ENCODE measurements at regions not wholly inside any gene's neighbourhood (a gene's known extent, or its start where the extent isn't known, plus 50 kb on each side); places are given as distances from the start of the nearest gene placed in this dataset.

DNA sequence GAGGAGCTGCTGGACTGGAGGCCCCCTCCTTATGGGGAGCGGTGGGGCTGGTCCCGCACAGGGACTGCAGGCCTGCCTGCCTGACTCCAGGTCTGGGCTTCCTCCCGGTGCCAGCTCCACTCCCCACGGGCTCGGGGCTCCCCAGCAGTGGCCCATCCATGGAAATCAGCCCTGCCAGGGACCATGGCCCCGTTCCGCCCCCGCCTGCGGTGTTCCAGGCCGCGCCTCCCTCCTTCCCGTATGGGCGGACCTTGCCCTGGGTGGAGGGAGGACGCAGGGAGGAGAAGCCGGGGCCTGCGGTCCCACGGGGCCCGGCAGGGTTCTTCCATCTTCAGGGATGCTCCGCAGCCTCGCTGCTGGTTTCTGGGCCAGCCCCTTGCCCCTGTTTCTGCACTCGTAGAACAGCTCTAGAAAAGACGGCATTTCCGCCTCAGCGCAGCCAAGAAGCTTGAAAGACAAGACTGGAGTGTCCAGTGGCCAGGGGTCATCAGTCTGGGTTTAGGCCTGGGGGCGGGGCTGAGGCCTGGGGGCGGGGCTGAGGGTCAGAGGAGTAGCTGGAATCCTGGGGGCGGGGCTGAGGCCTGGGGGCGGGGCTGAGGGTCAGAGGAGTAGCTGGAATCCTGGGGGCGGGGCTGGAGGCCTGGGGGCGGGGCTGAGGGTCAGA, 1330.6 kb downstream of the BRD1 start:
- Mint-ChIP-seq H3K27me3 (ENCODE audit: low read depth) (peaks cover 33% of the 10 kb centered on the region), H3K4me3 (no peak overlapping the region), H3K36me3 (ENCODE audit: low read depth) (no peaks in the 10 kb centered on the region), H3K27ac (no peak overlapping the region), H3K4me1 (peaks cover 15% of the 10 kb centered on the region), H3K9me3 (no peaks in the 10 kb centered on the region)
- TF ChIP-seq, protein P1, sequence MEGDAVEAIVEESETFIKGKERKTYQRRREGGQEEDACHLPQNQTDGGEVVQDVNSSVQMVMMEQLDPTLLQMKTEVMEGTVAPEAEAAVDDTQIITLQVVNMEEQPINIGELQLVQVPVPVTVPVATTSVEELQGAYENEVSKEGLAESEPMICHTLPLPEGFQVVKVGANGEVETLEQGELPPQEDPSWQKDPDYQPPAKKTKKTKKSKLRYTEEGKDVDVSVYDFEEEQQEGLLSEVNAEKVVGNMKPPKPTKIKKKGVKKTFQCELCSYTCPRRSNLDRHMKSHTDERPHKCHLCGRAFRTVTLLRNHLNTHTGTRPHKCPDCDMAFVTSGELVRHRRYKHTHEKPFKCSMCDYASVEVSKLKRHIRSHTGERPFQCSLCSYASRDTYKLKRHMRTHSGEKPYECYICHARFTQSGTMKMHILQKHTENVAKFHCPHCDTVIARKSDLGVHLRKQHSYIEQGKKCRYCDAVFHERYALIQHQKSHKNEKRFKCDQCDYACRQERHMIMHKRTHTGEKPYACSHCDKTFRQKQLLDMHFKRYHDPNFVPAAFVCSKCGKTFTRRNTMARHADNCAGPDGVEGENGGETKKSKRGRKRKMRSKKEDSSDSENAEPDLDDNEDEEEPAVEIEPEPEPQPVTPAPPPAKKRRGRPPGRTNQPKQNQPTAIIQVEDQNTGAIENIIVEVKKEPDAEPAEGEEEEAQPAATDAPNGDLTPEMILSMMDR (IDR thresholded peaks at IDR 0.05; ENCODE audit: unreplicated experiment in 3 of 3), result no peak

DNA sequence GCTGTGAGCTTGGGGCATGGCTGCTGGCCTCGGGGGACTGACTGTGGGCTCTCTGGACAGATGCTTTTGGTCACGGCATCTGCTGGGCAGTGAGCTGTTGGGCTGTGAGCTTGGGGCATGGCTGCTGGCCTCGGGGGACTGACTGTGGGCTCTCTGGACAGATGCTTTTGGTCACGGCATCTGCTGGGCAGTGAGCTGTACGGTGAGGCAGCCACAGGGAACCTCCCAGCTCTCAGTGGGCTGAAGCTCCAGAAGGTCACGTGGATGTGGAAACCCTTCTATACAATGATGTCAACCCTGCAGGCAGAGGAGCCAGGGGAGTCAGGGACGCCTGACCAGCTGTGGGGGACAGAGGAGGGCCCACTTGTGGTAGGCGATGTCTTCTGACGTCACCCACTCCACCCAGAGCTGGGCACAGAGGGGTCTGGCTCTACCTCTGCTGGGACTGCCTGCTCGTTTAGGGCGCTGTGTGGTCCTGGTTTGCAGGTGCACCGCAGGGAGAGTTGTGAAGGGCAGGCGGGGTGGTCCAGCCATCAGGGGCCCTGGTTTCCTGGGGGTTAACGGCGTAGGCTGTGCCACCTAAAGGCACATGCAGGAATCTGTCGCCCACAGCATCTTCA, 1331.3 kb downstream of the BRD1 start:
- H3K27me3 Mint-ChIP-seq (ENCODE audit: low read depth), result peaks cover 41% of the 10 kb centered on the region
- no peaks in the 10 kb centered on the region for H3K9me3 Mint-ChIP-seq
- H3K36me3 Mint-ChIP-seq (ENCODE audit: low read depth), result no peaks in the 10 kb centered on the region
- no peak overlapping the region for H3K27ac Mint-ChIP-seq
- TF ChIP-seq, protein P1 (IDR thresholded peaks at IDR 0.05; ENCODE audit: unreplicated experiment in 3 of 3), result no peak
- peaks cover 23% of the 10 kb centered on the region for H3K4me1 Mint-ChIP-seq
- no peak overlapping the region for H3K4me3 Mint-ChIP-seq

DNA sequence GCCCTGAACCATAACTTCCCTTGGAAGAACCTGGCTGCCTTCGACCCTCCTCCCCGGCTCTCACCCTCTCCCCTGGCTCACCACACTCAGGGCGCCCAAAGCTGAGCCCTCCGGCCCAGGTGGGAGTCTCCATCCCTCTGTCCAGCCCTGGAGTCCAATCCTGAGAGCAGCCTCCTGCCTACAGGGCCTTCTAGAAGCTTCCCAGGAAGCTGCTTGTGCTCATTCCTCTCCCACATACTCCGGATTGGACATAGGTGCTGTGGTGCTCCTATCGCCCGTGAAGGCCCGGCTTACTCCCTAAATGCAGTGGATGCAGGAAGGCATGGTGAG, 1332.0 kb downstream of the BRD1 start:
- Mint-ChIP-seq H3K9me3 (no peaks in the 10 kb centered on the region), H3K36me3 (ENCODE audit: low read depth) (no peaks in the 10 kb centered on the region), H3K27ac (no peak overlapping the region), H3K4me3 (no peak overlapping the region), H3K27me3 (ENCODE audit: low read depth) (peaks cover 47% of the 10 kb centered on the region), H3K4me1 (peaks cover 26% of the 10 kb centered on the region)
- TF ChIP-seq, protein P1 (IDR thresholded peaks at IDR 0.05; ENCODE audit: unreplicated experiment in 3 of 3), result no peak

DNA sequence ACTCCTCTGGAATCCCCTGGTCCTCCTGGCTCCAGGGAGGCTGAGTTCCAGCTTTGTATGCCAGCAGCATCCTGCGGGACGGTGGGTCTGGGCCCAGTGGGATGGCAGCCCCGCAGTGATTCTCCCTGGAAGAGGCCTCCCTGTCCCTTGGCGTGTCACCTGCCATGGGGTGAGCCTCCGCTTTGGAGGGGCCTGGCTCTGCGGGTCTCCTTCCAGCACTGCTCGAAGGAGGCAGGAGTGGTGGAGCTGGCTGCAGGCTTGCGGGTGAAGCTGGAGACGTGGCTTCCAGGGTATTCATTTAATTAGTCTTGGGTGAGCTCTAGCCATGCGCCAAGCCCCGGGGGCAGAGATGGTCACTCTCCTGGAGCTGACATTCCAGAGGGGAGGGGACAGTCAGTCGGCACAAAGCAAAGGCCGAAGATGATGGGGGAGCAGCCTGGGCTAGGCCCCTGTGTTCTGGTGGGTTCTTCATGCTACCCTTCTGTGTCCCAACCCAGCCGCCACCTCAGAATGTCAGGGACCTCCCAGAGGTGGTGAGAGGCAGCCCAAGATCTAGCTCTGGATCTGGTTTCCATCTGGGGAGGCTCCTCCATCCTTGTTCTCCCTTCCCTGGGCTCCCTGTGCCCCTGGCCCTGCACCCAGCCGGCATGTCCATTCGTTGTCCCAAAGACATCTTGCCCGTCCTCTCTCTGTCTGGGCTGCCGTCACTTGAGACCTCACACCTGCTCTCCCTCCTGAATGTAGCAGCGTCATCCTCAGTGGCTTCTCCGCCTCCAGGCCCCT, 1332.5 kb downstream of the BRD1 start:
- Mint-ChIP-seq H3K4me1 (peaks cover 26% of the 10 kb centered on the region), H3K36me3 (ENCODE audit: low read depth) (no peaks in the 10 kb centered on the region), H3K9me3 (no peaks in the 10 kb centered on the region), H3K27ac (no peak overlapping the region), H3K27me3 (ENCODE audit: low read depth) (peaks cover 47% of the 10 kb centered on the region), H3K4me3 (no peak overlapping the region)
- TF ChIP-seq, protein P1 (IDR thresholded peaks at IDR 0.05; ENCODE audit: unreplicated experiment in 3 of 3), result no peak

DNA sequence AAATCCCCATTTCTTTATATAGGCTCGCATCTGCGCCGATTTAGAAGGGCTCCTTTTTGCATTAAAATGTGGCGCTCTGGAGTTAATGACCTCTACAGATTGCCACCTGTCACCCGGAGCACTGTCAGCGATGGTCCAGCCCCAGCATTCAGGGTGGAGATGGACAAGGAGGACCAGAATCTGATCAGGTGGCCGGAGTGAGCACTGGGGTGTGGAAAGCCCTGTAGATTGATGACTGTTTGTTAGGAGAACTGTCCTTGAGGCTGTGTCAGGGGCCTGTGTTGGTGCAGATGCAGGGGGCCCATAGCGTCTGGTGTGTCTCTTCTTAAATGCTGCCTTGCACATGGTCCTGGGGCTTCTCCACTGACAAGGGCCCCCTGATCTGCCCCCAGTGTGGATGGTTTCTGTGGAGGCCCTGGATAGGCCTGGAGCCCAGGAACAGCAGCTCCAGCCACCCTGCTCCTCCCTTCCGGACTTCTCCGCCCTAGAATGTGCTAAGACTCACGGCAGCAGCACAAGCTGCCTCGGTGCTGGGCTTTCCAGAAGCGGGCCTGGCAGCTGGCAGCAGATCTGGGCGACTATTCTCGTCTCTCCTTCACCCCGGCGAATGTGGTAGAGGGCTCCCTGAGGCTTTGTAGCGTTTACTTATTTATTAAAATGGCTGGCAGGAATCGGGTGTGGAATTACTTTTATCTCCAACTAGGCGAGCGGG, 1333.3 kb downstream of the BRD1 start:
- Mint-ChIP-seq H3K4me1 (peaks cover 26% of the 10 kb centered on the region), H3K27ac (no peak overlapping the region), H3K36me3 (ENCODE audit: low read depth) (no peaks in the 10 kb centered on the region), H3K27me3 (ENCODE audit: low read depth) (peaks cover 44% of the 10 kb centered on the region), H3K9me3 (no peaks in the 10 kb centered on the region), H3K4me3 (no peak overlapping the region)
- TF ChIP-seq, protein P1 (IDR thresholded peaks at IDR 0.05; ENCODE audit: unreplicated experiment in 3 of 3), result no peak

All from nephron (organoid).